ENCODE measurements at regions not wholly inside any gene's neighbourhood (a gene's known extent, or its start where the extent isn't known, plus 50 kb on each side); places are given as distances from the start of the nearest gene placed in this dataset.

- ChIA-PET POLR2A (no interaction called here), CTCF (no interaction called here)
- TF ChIP-seq ELF4 (IDR thresholded peaks at IDR 0.05), result no peak
- no peak for TF ChIP-seq TARDBP (IDR thresholded peaks at IDR 0.05)
- TF ChIP-seq FOXK2 (IDR thresholded peaks at IDR 0.05), result no peak
- TF ChIP-seq, protein P1, sequence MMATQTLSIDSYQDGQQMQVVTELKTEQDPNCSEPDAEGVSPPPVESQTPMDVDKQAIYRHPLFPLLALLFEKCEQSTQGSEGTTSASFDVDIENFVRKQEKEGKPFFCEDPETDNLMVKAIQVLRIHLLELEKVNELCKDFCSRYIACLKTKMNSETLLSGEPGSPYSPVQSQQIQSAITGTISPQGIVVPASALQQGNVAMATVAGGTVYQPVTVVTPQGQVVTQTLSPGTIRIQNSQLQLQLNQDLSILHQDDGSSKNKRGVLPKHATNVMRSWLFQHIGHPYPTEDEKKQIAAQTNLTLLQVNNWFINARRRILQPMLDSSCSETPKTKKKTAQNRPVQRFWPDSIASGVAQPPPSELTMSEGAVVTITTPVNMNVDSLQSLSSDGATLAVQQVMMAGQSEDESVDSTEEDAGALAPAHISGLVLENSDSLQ (IDR thresholded peaks at IDR 0.05), result no peak
- no peak for TF ChIP-seq L3MBTL2 (conservative IDR thresholded peaks at IDR 0.05)
- no peak for TF ChIP-seq FOXM1 (IDR thresholded peaks at IDR 0.05; ENCODE audit: borderline replicate concordance)
- no peak for TF ChIP-seq ZNF384 (IDR thresholded peaks at IDR 0.05)
- TF ChIP-seq BHLHE40 (IDR thresholded peaks at IDR 0.05; ENCODE audit: borderline replicate concordance), result no peak
- TF ChIP-seq ARNT (IDR thresholded peaks at IDR 0.05), result no peak
- no peak for DNase-seq (ENCODE audit: extremely low spot score)
These were observed 90.2 kb upstream of the PRR20G start for GRCh38 chr3:127377801-127378655.

DNA sequence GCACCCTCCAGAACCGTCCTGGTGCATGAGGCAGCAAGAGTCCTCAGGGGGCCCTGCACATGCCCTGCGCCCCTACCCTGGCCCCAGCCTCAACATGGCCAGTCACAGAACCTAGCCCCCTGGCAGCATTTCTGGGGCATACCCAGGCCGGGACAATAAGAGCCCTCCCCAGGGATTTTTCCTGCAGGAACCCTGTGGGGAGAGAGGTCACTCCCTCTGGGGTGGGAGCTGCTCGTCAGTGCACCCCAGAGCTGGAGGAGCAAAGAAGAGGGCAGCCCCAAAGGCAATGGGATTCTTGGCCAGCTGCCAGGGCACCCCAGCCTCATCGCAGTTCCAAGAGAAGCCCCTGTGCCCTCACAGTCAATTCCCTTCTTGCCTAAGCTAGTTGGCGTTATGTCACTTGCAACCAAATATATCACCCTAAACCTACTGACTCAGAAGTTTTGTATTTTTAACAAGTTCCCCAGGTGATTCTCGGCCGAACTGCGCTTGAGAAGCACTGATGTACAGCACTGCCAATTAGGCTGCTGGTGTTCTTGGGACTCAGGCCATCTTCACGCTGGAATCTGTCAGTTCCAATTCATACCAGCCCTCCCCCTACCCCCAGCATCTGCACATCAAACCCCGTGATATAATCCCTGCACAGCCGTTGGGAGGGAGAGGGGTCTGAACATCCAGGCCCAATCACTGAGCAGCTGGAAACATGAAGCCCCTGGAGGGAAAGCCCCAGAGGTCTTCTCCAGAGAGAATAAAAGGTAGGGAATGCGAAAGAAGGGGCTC lies 87.5 kb upstream of the PRR20G start:
- ChIA-PET CTCF (no interaction called here), POLR2A (no interaction called here)
- DNase-seq (ENCODE audit: extremely low spot score), result no peak
- no peak for TF ChIP-seq LEF1 (IDR thresholded peaks at IDR 0.05; ENCODE audit: borderline replicate concordance)
- no peak for TF ChIP-seq HDGF (IDR thresholded peaks at IDR 0.05; ENCODE audit: borderline replicate concordance)
- TF ChIP-seq SUZ12 (IDR thresholded peaks at IDR 0.05), result no peak
- no peak for TF ChIP-seq ZNF384 (IDR thresholded peaks at IDR 0.05)
- no peak for TF ChIP-seq FOXM1 (IDR thresholded peaks at IDR 0.05; ENCODE audit: borderline replicate concordance)
- no peak for TF ChIP-seq SP1 (IDR thresholded peaks at IDR 0.05)
- no peak for TF ChIP-seq ARNT (IDR thresholded peaks at IDR 0.05)
- no peak for TF ChIP-seq BHLHE40 (IDR thresholded peaks at IDR 0.05; ENCODE audit: borderline replicate concordance)
- no peak for TF ChIP-seq L3MBTL2 (conservative IDR thresholded peaks at IDR 0.05)
- TF ChIP-seq NFRKB (IDR thresholded peaks at IDR 0.05), result no peak
- TF ChIP-seq FOXA1 (IDR thresholded peaks at IDR 0.05), result no peak
- TF ChIP-seq CTBP1 (IDR thresholded peaks at IDR 0.05; ENCODE audit: borderline replicate concordance), result no peak
- TF ChIP-seq TARDBP (IDR thresholded peaks at IDR 0.05), result no peak
- no peak for TF ChIP-seq FOXK2 (IDR thresholded peaks at IDR 0.05)
- TF ChIP-seq, protein P1 (IDR thresholded peaks at IDR 0.05), result no peak
- TF ChIP-seq ELF4 (IDR thresholded peaks at IDR 0.05), result no peak

- ChIA-PET POLR2A (interaction anchor here (0.7 kb wide), 1 partner anchor 318 kb away, joined by 3 read pairs; no protein-coding TSS in a partner anchor), CTCF (interaction anchor here (0.6 to 1.6 kb wide), 8 partner anchors 11 to 341 kb away, joined by 3 to 9 read pairs (median 3); no protein-coding TSS in a partner anchor)
- peak; percentile 52 for DNase-seq (ENCODE audit: extremely low spot score)
- TF ChIP-seq, protein P1 (IDR thresholded peaks at IDR 0.05), result no peak
- no peak for TF ChIP-seq ELF4 (IDR thresholded peaks at IDR 0.05)
- TF ChIP-seq SUZ12 (IDR thresholded peaks at IDR 0.05), result no peak
- TF ChIP-seq BHLHE40 (IDR thresholded peaks at IDR 0.05; ENCODE audit: borderline replicate concordance), result no peak
- TF ChIP-seq L3MBTL2 (conservative IDR thresholded peaks at IDR 0.05), result no peak
- no peak for TF ChIP-seq TARDBP (IDR thresholded peaks at IDR 0.05)
- TF ChIP-seq HDGF (IDR thresholded peaks at IDR 0.05; ENCODE audit: borderline replicate concordance), result no peak
- TF ChIP-seq LEF1 (IDR thresholded peaks at IDR 0.05; ENCODE audit: borderline replicate concordance), result no peak
- no peak for TF ChIP-seq SP1 (IDR thresholded peaks at IDR 0.05)
- no peak for TF ChIP-seq FOXA1 (IDR thresholded peaks at IDR 0.05)
- TF ChIP-seq FOXM1 (IDR thresholded peaks at IDR 0.05; ENCODE audit: borderline replicate concordance), result no peak
- TF ChIP-seq ZNF384 (IDR thresholded peaks at IDR 0.05), result no peak
- no peak for TF ChIP-seq NFRKB (IDR thresholded peaks at IDR 0.05)
- TF ChIP-seq ARNT (IDR thresholded peaks at IDR 0.05), result no peak
- no peak for TF ChIP-seq FOXK2 (IDR thresholded peaks at IDR 0.05)
- TF ChIP-seq CTBP1 (IDR thresholded peaks at IDR 0.05; ENCODE audit: borderline replicate concordance), result no peak
These were observed 86.5 kb upstream of the PRR20G start for GRCh38 chr3:127374086-127375010.

DNA sequence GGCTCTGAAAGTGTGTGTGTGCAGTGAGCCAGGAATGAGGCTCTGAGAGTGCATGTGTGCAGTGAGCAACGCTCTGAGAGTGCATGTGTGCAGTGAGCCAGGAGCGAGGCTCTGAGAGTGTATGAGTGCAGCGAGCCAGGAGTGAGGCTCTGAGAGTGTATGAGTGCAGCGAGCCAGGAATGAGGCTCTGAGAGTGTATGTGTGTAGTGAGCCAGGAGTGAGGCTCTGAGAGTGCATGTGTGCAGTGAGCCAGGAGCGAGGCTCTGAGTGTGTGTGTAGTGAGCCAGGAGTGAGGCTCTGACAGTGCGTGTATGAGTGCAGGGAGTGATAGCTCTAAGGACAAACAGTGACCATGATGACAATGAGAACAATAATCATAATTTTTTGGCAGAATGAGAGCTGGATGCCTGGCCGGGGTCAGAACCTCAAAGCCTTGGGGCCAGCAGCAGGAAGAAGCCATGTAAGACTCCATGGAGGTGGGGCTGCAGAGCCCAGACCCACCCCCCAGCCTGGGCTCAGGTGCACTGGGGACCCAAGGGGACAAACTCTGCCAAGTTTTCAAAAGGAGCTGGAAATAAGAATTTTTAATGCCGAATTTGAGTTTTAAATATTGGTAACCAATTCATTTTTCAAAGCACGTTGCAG lies 85.7 kb upstream of the PRR20G start:
- TF ChIP-seq CTBP1 (IDR thresholded peaks at IDR 0.05; ENCODE audit: borderline replicate concordance) (no peak), ARNT (IDR thresholded peaks at IDR 0.05) (no peak), LEF1 (IDR thresholded peaks at IDR 0.05; ENCODE audit: borderline replicate concordance) (no peak), L3MBTL2 (conservative IDR thresholded peaks at IDR 0.05) (no peak), ELF4 (IDR thresholded peaks at IDR 0.05) (no peak), SP1 (IDR thresholded peaks at IDR 0.05) (no peak), ZNF384 (IDR thresholded peaks at IDR 0.05) (no peak), FOXA1 (IDR thresholded peaks at IDR 0.05) (no peak)
- TF ChIP-seq, protein P1 (IDR thresholded peaks at IDR 0.05), result no peak
- POLR2A ChIA-PET, result interaction anchor here (0.7 kb wide), 1 partner anchor 317 kb away, joined by 3 read pairs; no protein-coding TSS in a partner anchor
- DNase-seq (ENCODE audit: extremely low spot score), result no peak
- CTCF ChIA-PET, result interaction anchor here (1.0 to 1.6 kb wide), 7 partner anchors 12 to 176 kb away, joined by 3 to 9 read pairs (median 3); no protein-coding TSS in a partner anchor

All from HEK293T (cell line).